ENCODE measurements at regions not wholly inside any gene's neighbourhood (a gene's known extent, or its start where the extent isn't known, plus 50 kb on each side); places are given as distances from the start of the nearest gene placed in this dataset.

- peak in 1 of 2 donors; percentile 45 for DNase-seq (ENCODE audit: low spot score in 2 of 2)
- Histone ChIP-seq H3K27ac (no peak overlapping the region), H3K4me1 (no peaks in the 10 kb centered on the region), H3K4me3 (no peak overlapping the region), H3K9me3 (no peaks in the 10 kb centered on the region), H3K27me3 (no peaks in the 10 kb centered on the region), H3K36me3 (no peaks in the 10 kb centered on the region)
- no peak for TF ChIP-seq CTCF (IDR thresholded peaks at IDR 0.05)
- intact Hi-C loops (cut with DNase I), result no loop called here
These were observed 147.4 kb upstream of the SDK2 start for GRCh38 chr17:73791631-73792030.

DNA sequence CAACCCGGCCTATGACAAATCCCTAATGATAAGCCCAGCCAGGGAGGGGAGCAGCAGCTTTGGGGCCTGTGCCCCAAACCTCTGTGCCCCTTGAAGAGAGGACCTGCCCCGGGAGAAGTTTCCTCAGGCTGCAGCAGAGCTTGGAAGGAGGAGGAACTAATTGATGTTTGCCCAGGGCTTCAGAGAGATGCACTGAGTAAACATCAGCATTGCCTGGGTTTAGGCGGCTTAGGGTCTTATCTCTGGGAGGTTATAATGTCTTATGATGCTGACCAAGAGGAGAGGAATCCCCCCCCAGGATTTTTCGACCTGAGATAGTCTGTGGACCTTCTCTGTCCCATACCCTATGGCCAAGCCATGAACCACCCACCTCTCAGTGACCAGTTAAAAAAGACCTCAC is 148.7 kb upstream of the SDK2 start:
- Histone ChIP-seq H3K27me3 (no peaks in the 10 kb centered on the region), H3K27ac (no peak overlapping the region), H3K36me3 (no peaks in the 10 kb centered on the region), H3K4me3 (no peak overlapping the region), H3K9me3 (no peaks in the 10 kb centered on the region), H3K4me1 (peaks cover 0 to 4% of the 10 kb centered on the region in 2 donors)
- peak in 1 of 2 donors; percentile 21 for DNase-seq (ENCODE audit: low spot score in 2 of 2)
- TF ChIP-seq CTCF (IDR thresholded peaks at IDR 0.05), result no peak
- intact Hi-C loops (cut with DNase I), result no loop called here

- Histone ChIP-seq H3K27me3 (no peaks in the 10 kb centered on the region), H3K4me3 (no peak overlapping the region), H3K36me3 (no peaks in the 10 kb centered on the region), H3K4me1 (peaks cover 4 to 16% of the 10 kb centered on the region in 2 donors), H3K27ac (no peak overlapping the region), H3K9me3 (no peaks in the 10 kb centered on the region)
- peak in 1 of 2 donors; percentile 51 for DNase-seq (ENCODE audit: low spot score in 2 of 2)
- intact Hi-C loops (cut with DNase I), result no loop called here
- TF ChIP-seq CTCF (IDR thresholded peaks at IDR 0.05), result no peak
These were observed 150.1 kb upstream of the SDK2 start for GRCh38 chr17:73794336-73794735.

DNA sequence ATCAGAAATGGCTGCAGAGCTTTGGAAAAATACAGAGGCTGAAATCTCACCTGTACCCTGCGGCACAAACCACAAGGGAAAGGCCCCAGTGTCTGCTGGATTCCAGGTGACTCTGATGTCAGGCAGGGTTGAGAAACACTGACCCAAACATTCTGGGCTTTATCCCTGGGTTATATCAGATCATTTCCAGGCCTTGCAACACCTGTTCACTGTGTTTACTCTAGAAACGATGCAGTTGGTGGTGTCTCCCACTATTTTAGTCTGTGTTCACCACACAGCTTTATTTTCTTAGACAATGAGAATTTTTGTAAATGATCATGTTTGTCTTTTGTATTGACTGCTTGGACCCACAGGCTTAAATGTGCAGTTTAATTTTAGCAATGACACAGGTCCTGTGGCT is 151.5 kb upstream of the SDK2 start:
- Histone ChIP-seq H3K36me3 (no peaks in the 10 kb centered on the region), H3K4me1 (peaks cover 4 to 16% of the 10 kb centered on the region in 2 donors), H3K27me3 (no peaks in the 10 kb centered on the region), H3K4me3 (no peak overlapping the region), H3K27ac (no peak overlapping the region), H3K9me3 (no peaks in the 10 kb centered on the region)
- intact Hi-C loops (cut with DNase I), result no loop called here
- no peak for DNase-seq (ENCODE audit: low spot score in 2 of 2)
- TF ChIP-seq CTCF (IDR thresholded peaks at IDR 0.05), result no peak

GRCh38 chr17:73797594-73798110 is 153.4 kb upstream of the SDK2 start:
- H3K27ac ChIP-seq, result peak overlapping the region; percentile 44 to 57
- DNase-seq (ENCODE audit: low spot score in 2 of 2), result peak in 1 of 2 donors; percentile 53
- intact Hi-C loops (cut with DNase I), result no loop called here
- peaks cover 4 to 16% of the 10 kb centered on the region in 2 donors for H3K4me1 ChIP-seq
- TF ChIP-seq CTCF (IDR thresholded peaks at IDR 0.05), result no peak
- no peaks in the 10 kb centered on the region for H3K36me3 ChIP-seq
- H3K9me3 ChIP-seq, result no peaks in the 10 kb centered on the region
- H3K27me3 ChIP-seq, result no peaks in the 10 kb centered on the region
- H3K4me3 ChIP-seq, result no peak overlapping the region
